ENCODE measurements at regions not wholly inside any gene's neighbourhood (a gene's known extent, or its start where the extent isn't known, plus 50 kb on each side); places are given as distances from the start of the nearest gene placed in this dataset.

- intact Hi-C loops (cut with micrococcal nuclease): no loop called here
- Histone ChIP-seq H3K4me2 (ENCODE audit: insufficient read depth, low read length) (no peak overlapping the region), H3K4me3 (replicated peaks in 1 of 3; ENCODE audit: insufficient read depth in 1 of 3, low read depth in 1 of 3, low read length in 3 of 3) (no peak overlapping the region), H3K27ac (ENCODE audit: insufficient read depth, low read depth, low read length) (no peak overlapping the region), H3K36me3 (ENCODE audit: control insufficient read depth in 2 of 2, extremely low read depth in 1 of 2, insufficient read depth in 2 of 2, low read length in 2 of 2) (no peaks in the 10 kb centered on the region), H3K27me3 (ENCODE audit: control insufficient read depth in 2 of 2, insufficient read depth in 2 of 2, low read length in 2 of 2) (no peaks in the 10 kb centered on the region), H3K9me3 (replicated peaks; ENCODE audit: control insufficient read depth, insufficient read depth, low read length) (no peaks in the 10 kb centered on the region), H3K9ac (replicated peaks; ENCODE audit: extremely low read depth, insufficient read depth, low read length) (no peak overlapping the region), H3K4me1 (ENCODE audit: control insufficient read depth, extremely low read depth, insufficient read depth, low read length) (no peaks in the 10 kb centered on the region), H4K20me1 (replicated peaks; ENCODE audit: control insufficient read depth, extremely low read depth, insufficient read depth, low read length) (no peaks in the 10 kb centered on the region), H3K79me2 (ENCODE audit: control insufficient read depth, insufficient read depth, low read length) (no peaks in the 10 kb centered on the region), H2AFZ (ENCODE audit: low read depth, low read length) (no peak overlapping the region), H3K9me1 (replicated peaks; ENCODE audit: control insufficient read depth, extremely low read depth, insufficient read depth, low read length) (no peaks in the 10 kb centered on the region)
- dilution Hi-C loops (cut with MboI; ENCODE audit: extremely low pct_ligation_motif_present, low sequenced_read_pairs): no loop called here
- FAIRE-seq: no peak
- TF ChIP-seq FOS (IDR thresholded peaks at IDR 0.05; ENCODE audit: borderline replicate concordance, insufficient read depth, low read length): no peak
- no peak for TF ChIP-seq CTCF (IDR thresholded peaks at IDR 0.05; ENCODE audit: extremely low read depth in 1 of 2, insufficient read depth in 1 of 2, low read depth in 1 of 2, low read length in 2 of 2)
- TF ChIP-seq EZH2 (IDR thresholded peaks at IDR 0.05; ENCODE audit: borderline replicate concordance, low read depth, low read length, severe bottlenecking): no peak
- no peak for TF ChIP-seq POLR2A (IDR thresholded peaks at IDR 0.05; ENCODE audit: low read depth, low read length)
- no peak for TF ChIP-seq GATA2 (IDR thresholded peaks at IDR 0.05; ENCODE audit: insufficient read depth, insufficient read length, low read depth, low read length)
- no peak for TF ChIP-seq JUN (IDR thresholded peaks at IDR 0.05; ENCODE audit: borderline replicate concordance, insufficient read depth, insufficient read length, low read depth)
- TF ChIP-seq POLR2AphosphoS5 (IDR thresholded peaks at IDR 0.05; ENCODE audit: insufficient read depth, low read depth, low read length): no peak
- no peak for TF ChIP-seq MYC (IDR thresholded peaks at IDR 0.05; ENCODE audit: low read depth, low read length)
- no peak for TF ChIP-seq MAX (IDR thresholded peaks at IDR 0.05; ENCODE audit: insufficient read depth, insufficient read length)
- DNase-seq (ENCODE audit: low read depth, low spot score): no peak
- ChIA-PET POLR2A (no interaction called here), CTCF (no interaction called here)
- no TSS peak for BruUV-seq (replicated peaks)
Observed at GRCh38 chr5:102010644-102011043, 285.4 kb downstream of the SLCO4C1 start.
